Esophagus squamous epithelium (tissue), 4 donors: ENCODE measurements at regions not wholly inside any gene's neighbourhood (a gene's known extent, or its start where the extent isn't known, plus 50 kb on each side); places are given as distances from the start of the nearest gene placed in this dataset.

ENCODE experiments used
- POLR2A ChIP-seq, 4 donors: fragments of 450-650 bp; IDR thresholded peaks; one replicate each; pipeline ENCODE4 v1.6.1; 2017; ENCODE audit warnings: antibody characterized with exemption in 4 of 4, mild to moderate bottlenecking in 4 of 4, moderate library complexity in 3 of 4
- TF ChIP-seq, protein P1 (sequence below), 6 experiments: fragments of 450-650 bp in 4 of 6; fragments of 200-600 bp in 2 of 6; sonication (generic) in 2 of 6; IDR thresholded peaks; one replicate each; pipeline ENCODE4 v1.5.1; 2016 to 2019; ENCODE audit warnings: antibody characterized with exemption in 6 of 6, mild to moderate bottlenecking in 4 of 6, moderate library complexity in 4 of 6

DNA sequence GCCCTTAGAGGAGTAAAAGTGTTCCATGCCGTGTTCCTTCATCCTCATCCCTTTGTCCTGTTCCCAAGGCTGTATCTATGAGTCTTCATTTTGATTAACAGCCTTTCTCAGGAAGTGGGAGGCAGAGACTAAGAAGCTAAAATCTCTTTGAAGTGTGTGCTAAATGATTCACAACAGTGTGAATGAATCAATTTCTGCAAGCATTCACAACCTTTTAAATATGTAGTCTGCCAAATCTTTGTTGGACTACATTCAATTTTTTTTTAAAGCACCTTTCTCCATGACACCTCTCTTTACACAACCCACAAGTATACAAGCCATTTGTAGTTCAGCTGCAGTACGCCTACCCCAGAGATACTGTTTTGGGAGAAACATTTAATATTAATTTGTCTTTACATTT, 408.6 kb upstream of the FANCL start:
- TF ChIP-seq, protein P1, sequence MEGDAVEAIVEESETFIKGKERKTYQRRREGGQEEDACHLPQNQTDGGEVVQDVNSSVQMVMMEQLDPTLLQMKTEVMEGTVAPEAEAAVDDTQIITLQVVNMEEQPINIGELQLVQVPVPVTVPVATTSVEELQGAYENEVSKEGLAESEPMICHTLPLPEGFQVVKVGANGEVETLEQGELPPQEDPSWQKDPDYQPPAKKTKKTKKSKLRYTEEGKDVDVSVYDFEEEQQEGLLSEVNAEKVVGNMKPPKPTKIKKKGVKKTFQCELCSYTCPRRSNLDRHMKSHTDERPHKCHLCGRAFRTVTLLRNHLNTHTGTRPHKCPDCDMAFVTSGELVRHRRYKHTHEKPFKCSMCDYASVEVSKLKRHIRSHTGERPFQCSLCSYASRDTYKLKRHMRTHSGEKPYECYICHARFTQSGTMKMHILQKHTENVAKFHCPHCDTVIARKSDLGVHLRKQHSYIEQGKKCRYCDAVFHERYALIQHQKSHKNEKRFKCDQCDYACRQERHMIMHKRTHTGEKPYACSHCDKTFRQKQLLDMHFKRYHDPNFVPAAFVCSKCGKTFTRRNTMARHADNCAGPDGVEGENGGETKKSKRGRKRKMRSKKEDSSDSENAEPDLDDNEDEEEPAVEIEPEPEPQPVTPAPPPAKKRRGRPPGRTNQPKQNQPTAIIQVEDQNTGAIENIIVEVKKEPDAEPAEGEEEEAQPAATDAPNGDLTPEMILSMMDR (IDR thresholded peaks at IDR 0.05), result no peak
- no peak for TF ChIP-seq POLR2A (IDR thresholded peaks at IDR 0.05)
